22Rv1 (cell line): ENCODE measurements at regions not wholly inside any gene's neighbourhood (a gene's known extent, or its start where the extent isn't known, plus 50 kb on each side); places are given as distances from the start of the nearest gene placed in this dataset.

Experiments used
- CTCF ChIP-seq: fragments of 450-650 bp; IDR thresholded peaks from 2 replicates; pipeline ENCODE4 v1.5.1; 2017; ENCODE audit warnings: mild to moderate bottlenecking
- ZFX ChIP-seq: fragments of 450-650 bp; IDR thresholded peaks from 2 replicates; pipeline ENCODE4 v1.6.1; 2017; ENCODE audit warnings: antibody characterized with exemption, borderline replicate concordance

DNA sequence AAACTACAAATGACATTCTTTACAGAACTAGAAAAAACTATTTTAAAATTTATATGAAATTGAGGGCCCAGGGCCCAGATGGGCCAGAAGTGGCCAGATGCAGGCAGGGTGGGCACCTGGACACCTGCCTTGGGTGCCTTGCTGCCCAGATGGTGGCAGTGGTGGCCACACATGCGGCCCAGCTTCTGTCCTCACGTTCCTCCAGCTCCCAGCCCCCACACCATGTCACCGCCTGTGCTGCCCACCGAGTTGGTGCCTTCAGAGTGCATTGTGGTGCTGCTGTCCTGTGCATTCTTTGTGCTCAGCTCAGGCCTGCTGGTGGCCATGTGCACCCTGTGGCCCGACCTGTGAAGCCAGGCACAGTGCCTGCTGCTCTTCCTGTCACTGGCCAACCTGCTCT is 216.8 kb upstream of the CXADR start:
- TF ChIP-seq CTCF: no peak
- no peak for TF ChIP-seq ZFX
